SH-SY5Y (cell line): ENCODE measurements at regions not wholly inside any gene's neighbourhood (a gene's known extent, or its start where the extent isn't known, plus 50 kb on each side); places are given as distances from the start of the nearest gene placed in this dataset.

ENCODE experiments used
- GATA2 ChIP-seq: IDR thresholded peaks from 2 replicates; pipeline ENCODE4 v1.6.1; 2011; ENCODE audit warnings: mild to moderate bottlenecking, low read depth, low read length
- GATA3 ChIP-seq: IDR thresholded peaks from 2 replicates; pipeline ENCODE4 v1.6.1; 2011; ENCODE audit warnings: low read depth, mild to moderate bottlenecking, low read length, moderate library complexity

DNA sequence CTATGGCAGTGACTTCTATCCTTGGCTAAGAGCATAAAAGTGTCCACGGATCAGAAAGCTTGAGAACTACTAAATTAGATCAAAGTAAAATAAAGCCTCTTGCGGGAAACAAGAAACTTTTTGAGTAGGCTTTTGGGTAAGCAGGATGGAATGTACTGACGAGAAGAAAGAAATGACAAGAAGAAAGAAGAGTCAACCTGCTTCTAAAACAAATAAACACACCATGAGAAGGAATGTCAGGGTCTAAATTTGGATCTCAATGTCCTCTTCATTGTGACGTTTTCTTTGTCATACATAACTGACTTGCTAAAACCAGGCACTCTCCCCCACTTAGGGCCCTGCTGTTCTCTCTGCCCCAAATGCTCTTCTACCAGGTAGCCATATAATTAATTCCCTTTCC lies 290.1 kb upstream of the PTGER4 start:
- TF ChIP-seq GATA2 (no peak), GATA3 (no peak)
